ENCODE measurements at regions not wholly inside any gene's neighbourhood (a gene's known extent, or its start where the extent isn't known, plus 50 kb on each side); places are given as distances from the start of the nearest gene placed in this dataset.
A peak's percentile ranks its signal among the peaks of the same experiment; 100 is the strongest.

- Mint-ChIP-seq H3K4me1 (no peaks in the 10 kb centered on the region), H3K4me3 (no peak overlapping the region)
- DNase-seq = no peak
Observed at GRCh38 chr14:101226265-101226602, 322.7 kb upstream of the RTL1 start.

GRCh38 chr14:101226603-101227425 is 323.3 kb upstream of the RTL1 start:
- Mint-ChIP-seq H3K4me3 (no peak overlapping the region), H3K27ac (no peak overlapping the region), H3K27me3 (ENCODE audit: low read depth in 3 of 3) (peaks cover 0 to 8% (median 3%) of the 10 kb centered on the region in 3 donors), H3K4me1 (no peaks in the 10 kb centered on the region), H3K9me3 (no peaks in the 10 kb centered on the region), H3K36me3 (no peaks in the 10 kb centered on the region)
- DNase-seq = no peak

More at GRCh38 chr14:101226265-101226602, 322.7 kb upstream of the RTL1 start:
- Mint-ChIP-seq H3K27ac (no peak overlapping the region), H3K36me3 (no peaks in the 10 kb centered on the region), H3K9me3 (no peaks in the 10 kb centered on the region), H3K27me3 (ENCODE audit: low read depth in 3 of 3) (peaks cover 0 to 8% (median 3%) of the 10 kb centered on the region in 3 donors)

- Mint-ChIP-seq H3K9me3 (no peaks in the 10 kb centered on the region), H3K27me3 (ENCODE audit: low read depth in 3 of 3) (peaks cover 0 to 3% (median 2%) of the 10 kb centered on the region in 3 donors), H3K4me3 (no peak overlapping the region), H3K4me1 (no peaks in the 10 kb centered on the region), H3K36me3 (no peaks in the 10 kb centered on the region), H3K27ac (no peak overlapping the region)
- no peak for DNase-seq
Observed at GRCh38 chr14:101227611-101228594, 324.4 kb upstream of the RTL1 start.

- Mint-ChIP-seq H3K4me1 (no peaks in the 10 kb centered on the region), H3K9me3 (no peaks in the 10 kb centered on the region), H3K27ac (peak overlapping the region in 1 of 6 donors; percentile 85), H3K36me3 (no peaks in the 10 kb centered on the region), H3K4me3 (no peak overlapping the region), H3K27me3 (ENCODE audit: low read depth in 3 of 3) (peaks cover 0 to 2% (median under 1%) of the 10 kb centered on the region in 3 donors)
- no peak for DNase-seq
Observed at GRCh38 chr14:101228949-101229541, 325.5 kb upstream of the RTL1 start.

- no peak for DNase-seq
- Mint-ChIP-seq H3K27ac (no peak overlapping the region), H3K9me3 (no peaks in the 10 kb centered on the region), H3K27me3 (ENCODE audit: low read depth in 3 of 3) (peaks cover 0 to 3% (median 2%) of the 10 kb centered on the region in 3 donors), H3K36me3 (no peaks in the 10 kb centered on the region), H3K4me3 (no peak overlapping the region), H3K4me1 (no peaks in the 10 kb centered on the region)
Observed at GRCh38 chr14:101229666-101230065, 326.1 kb upstream of the RTL1 start.

GRCh38 chr14:101230161-101230850 is 326.8 kb upstream of the RTL1 start:
- no peaks in the 10 kb centered on the region for H3K4me1 Mint-ChIP-seq
- no peaks in the 10 kb centered on the region for H3K36me3 Mint-ChIP-seq
- H3K9me3 Mint-ChIP-seq = no peaks in the 10 kb centered on the region
- H3K4me3 Mint-ChIP-seq = no peak overlapping the region
- H3K27me3 Mint-ChIP-seq (ENCODE audit: low read depth in 3 of 3) = peaks cover 0 to 3% (median 2%) of the 10 kb centered on the region in 3 donors
- no peak for DNase-seq
- no peak overlapping the region for H3K27ac Mint-ChIP-seq

- Mint-ChIP-seq H3K27ac (no peak overlapping the region), H3K4me3 (no peak overlapping the region), H3K27me3 (ENCODE audit: low read depth in 3 of 3) (peaks cover 0 to 3% (median 2%) of the 10 kb centered on the region in 3 donors), H3K36me3 (no peaks in the 10 kb centered on the region), H3K9me3 (no peaks in the 10 kb centered on the region), H3K4me1 (no peaks in the 10 kb centered on the region)
- DNase-seq = no peak
Observed at GRCh38 chr14:101230851-101231550, 327.5 kb upstream of the RTL1 start.

GRCh38 chr14:101231828-101232227 is 328.3 kb upstream of the RTL1 start:
- H3K27me3 Mint-ChIP-seq (ENCODE audit: low read depth in 3 of 3) = peaks cover 0 to 3% (median 2%) of the 10 kb centered on the region in 3 donors
- no peaks in the 10 kb centered on the region for H3K4me1 Mint-ChIP-seq
- H3K9me3 Mint-ChIP-seq = no peaks in the 10 kb centered on the region
- no peaks in the 10 kb centered on the region for H3K36me3 Mint-ChIP-seq
- no peak overlapping the region for H3K4me3 Mint-ChIP-seq
- no peak overlapping the region for H3K27ac Mint-ChIP-seq
- no peak for DNase-seq

- Mint-ChIP-seq H3K36me3 (no peaks in the 10 kb centered on the region), H3K9me3 (no peaks in the 10 kb centered on the region)
- no peak for DNase-seq
Observed at GRCh38 chr14:101232340-101233020, 328.8 kb upstream of the DIO3 start.

GRCh38 chr14:101233021-101233366 is 328.3 kb upstream of the DIO3 start:
- no peak for DNase-seq
- no peak overlapping the region for H3K4me3 Mint-ChIP-seq
- H3K36me3 Mint-ChIP-seq = no peaks in the 10 kb centered on the region
- H3K4me1 Mint-ChIP-seq = no peaks in the 10 kb centered on the region
- peaks cover 0 to 4% (median 2%) of the 10 kb centered on the region in 3 donors for H3K27me3 Mint-ChIP-seq (ENCODE audit: low read depth in 3 of 3)
- no peak overlapping the region for H3K27ac Mint-ChIP-seq
- no peaks in the 10 kb centered on the region for H3K9me3 Mint-ChIP-seq

More at GRCh38 chr14:101232340-101233020, 328.8 kb upstream of the DIO3 start:
- Mint-ChIP-seq H3K4me3 (no peak overlapping the region), H3K4me1 (no peaks in the 10 kb centered on the region), H3K27me3 (ENCODE audit: low read depth in 3 of 3) (peaks cover 0 to 4% (median 2%) of the 10 kb centered on the region in 3 donors), H3K27ac (no peak overlapping the region)

- H3K36me3 Mint-ChIP-seq = no peaks in the 10 kb centered on the region
- H3K4me1 Mint-ChIP-seq = no peaks in the 10 kb centered on the region
- H3K27me3 Mint-ChIP-seq (ENCODE audit: low read depth in 3 of 3) = peaks cover 0 to 4% (median 2%) of the 10 kb centered on the region in 3 donors
- H3K9me3 Mint-ChIP-seq = no peaks in the 10 kb centered on the region
- H3K4me3 Mint-ChIP-seq = no peak overlapping the region
- DNase-seq = no peak
- no peak overlapping the region for H3K27ac Mint-ChIP-seq
Observed at GRCh38 chr14:101233391-101233790, 327.9 kb upstream of the DIO3 start.

- H3K4me3 Mint-ChIP-seq = no peak overlapping the region
- no peak for DNase-seq
- H3K27me3 Mint-ChIP-seq (ENCODE audit: low read depth in 3 of 3) = peaks cover 0 to 4% (median 2%) of the 10 kb centered on the region in 3 donors
- no peaks in the 10 kb centered on the region for H3K36me3 Mint-ChIP-seq
- no peaks in the 10 kb centered on the region for H3K9me3 Mint-ChIP-seq
- no peaks in the 10 kb centered on the region for H3K4me1 Mint-ChIP-seq
- no peak overlapping the region for H3K27ac Mint-ChIP-seq
Observed at GRCh38 chr14:101233808-101234207, 327.5 kb upstream of the DIO3 start.

All from immature natural killer cell (primary cell).